DMS 273 (cell line): ENCODE measurements at regions not wholly inside any gene's neighbourhood (a gene's known extent, or its start where the extent isn't known, plus 50 kb on each side); places are given as distances from the start of the nearest gene placed in this dataset.
"Not testable (repeated sequence)": the region's sequence is repeated elsewhere in the genome, so short reads cannot be mapped to it uniquely, and the experiment has no call there.

Experiments used
- DNase-seq: peaks from one replicate; lab custom pipeline; 2025; ENCODE audit not compliant: unreplicated experiment; lab: John Stamatoyannopoulos, UW

DNA sequence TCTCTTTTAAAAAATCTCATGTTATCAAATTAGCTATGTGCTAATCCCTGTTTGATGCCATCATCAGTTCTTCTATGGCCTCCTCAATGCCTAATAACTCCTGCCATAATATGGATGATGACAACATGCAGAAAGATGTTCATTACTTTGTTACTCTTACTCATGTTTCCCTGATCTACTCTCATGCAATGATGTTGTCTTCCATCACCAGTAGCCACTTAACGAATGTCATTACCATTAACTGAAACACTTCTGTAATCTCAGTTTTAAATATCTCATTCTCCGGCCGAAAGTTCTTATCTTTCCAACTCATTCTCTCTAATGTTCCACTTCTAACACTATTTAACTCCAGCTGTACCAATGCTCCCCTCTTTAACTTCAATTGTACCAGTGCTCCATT is 1187.7 kb downstream of the OTOL1 start:
- no peak for DNase-seq

DNA sequence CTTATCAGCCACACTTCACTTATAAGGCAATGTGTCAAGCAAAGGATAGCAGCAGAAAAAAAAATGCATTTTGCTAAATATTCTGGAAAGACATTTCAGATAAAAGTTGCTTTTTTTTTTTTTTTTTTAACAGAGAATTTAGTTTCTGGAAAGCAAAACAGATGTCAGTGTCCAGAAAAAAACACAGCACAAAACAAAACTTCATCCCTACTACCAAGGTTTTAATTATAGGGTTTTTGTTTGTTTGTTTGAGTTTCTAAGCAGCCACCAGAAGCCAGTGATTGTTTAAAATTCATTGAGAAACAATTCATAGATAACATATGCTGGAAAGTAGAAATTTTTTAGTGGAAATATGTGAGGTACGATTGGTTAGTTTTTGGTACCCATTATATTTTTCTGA is 1202.7 kb downstream of the OTOL1 start:
- DNase-seq = peak; percentile 8

DNA sequence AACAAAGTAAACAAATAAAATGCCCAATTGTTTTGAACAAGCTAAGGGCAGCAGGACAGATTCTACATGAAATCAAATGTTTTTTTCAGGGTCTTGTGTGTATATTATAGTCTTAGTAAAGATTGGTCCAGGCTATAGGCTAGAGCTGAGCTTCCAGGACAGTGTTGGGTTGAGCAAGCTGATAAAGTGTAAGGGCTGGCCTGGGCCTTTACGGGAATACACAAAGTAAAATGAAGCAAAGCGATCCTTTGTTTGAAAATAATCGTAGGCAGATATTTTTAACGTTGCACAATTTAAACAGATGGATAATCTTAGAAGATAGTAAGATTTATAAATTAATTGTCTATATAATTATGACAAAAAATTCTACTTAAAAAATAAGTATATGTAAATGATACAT is 1204.6 kb downstream of the OTOL1 start:
- no peak for DNase-seq

DNA sequence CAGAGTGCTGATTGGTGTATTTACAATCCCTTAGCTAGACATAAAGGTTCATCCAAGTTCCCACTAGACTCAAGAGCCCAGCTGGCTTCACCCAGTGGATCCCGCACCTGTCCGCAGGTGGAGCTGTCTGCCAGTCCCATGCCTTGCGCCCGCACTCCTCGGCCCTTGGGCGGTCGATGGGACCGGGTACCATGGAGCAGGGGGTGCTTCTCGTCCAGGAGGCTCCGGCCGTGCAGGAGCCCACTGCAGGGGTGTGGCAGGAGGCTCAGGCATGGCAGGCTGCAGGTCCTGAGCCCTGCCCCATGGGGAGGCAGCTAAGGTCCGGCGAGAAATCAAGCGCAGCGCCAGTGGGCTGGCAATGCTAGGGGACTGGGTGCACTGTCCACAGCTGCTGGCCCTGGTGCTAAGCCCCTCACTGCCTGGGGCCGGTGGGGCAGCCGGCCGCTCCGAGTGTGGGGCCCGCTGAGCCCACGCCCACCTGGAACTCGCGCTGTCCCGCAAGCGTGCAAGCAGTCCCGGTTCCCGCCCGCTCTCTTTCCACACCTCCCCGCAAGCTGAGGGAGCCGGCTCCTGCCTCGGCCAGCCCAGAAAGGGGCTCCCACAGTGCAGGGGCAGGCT is 1206.3 kb downstream of the OTOL1 start:
- no peak for DNase-seq

DNA sequence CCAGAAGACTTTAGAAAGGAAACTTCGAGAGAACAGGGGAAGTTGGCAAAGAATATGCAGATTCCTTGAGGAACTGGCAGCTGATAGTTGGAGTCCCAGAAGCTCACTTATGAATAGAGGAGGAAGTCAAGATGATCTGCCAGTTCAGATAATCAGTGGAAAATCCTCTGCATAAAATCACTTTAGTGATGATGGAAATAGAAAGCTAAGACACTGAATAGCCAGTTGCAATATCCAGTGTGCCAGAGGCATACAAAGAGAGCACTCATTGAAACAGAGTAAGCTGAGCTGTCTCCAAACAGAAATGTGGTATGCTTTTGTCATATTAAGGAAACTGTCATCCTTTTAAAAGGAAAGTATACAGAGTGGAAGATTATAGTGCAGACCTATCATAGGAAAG is 1207.6 kb downstream of the OTOL1 start:
- no peak for DNase-seq

DNA sequence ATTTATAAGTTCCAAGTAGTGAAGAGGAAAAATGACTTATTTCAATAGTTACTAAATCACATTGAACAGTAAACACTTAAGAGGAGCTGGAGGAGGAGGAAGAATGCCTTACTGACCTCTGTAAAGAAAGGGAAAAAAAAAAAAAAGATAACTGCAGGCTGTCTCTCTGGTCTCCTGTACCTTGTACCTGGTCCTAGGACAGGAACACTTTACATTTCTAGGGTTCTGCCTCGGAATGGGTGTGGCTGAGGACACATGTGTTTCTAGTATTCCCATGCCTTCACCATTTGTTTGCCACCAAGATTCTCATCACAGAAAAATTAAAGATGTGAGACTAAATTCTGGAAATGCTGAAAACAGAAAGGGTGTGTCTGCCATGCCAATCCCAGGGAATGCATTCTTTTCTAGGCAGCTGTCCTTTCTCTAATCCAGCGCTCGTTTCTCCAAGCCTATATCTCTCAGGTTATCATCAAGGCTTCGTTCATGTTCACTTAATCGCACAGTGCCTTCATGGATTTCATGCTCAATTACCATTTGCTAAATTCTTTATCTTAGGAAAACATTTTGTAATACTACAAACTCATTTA is 1208.3 kb downstream of the OTOL1 start:
- DNase-seq = no peak

DNA sequence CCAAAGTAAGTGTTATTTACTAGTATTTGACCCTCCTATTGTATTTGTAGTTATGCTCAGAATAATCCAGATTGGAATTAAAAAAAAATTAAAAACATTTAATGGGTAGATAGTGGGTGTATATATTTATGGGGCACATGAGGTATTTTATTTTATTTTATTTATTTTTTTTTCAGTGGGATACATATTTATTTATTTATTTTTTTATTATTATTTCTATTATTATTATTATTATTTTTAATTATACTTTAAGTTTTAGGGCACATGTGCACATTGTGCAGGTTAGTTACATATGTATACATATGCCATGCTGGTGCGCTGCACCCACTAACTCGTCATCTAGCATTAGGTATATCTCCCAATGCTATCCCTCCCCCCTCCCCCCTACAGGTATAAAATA is 1211.8 kb downstream of the OTOL1 start:
- DNase-seq = not testable (repeated sequence)

DNA sequence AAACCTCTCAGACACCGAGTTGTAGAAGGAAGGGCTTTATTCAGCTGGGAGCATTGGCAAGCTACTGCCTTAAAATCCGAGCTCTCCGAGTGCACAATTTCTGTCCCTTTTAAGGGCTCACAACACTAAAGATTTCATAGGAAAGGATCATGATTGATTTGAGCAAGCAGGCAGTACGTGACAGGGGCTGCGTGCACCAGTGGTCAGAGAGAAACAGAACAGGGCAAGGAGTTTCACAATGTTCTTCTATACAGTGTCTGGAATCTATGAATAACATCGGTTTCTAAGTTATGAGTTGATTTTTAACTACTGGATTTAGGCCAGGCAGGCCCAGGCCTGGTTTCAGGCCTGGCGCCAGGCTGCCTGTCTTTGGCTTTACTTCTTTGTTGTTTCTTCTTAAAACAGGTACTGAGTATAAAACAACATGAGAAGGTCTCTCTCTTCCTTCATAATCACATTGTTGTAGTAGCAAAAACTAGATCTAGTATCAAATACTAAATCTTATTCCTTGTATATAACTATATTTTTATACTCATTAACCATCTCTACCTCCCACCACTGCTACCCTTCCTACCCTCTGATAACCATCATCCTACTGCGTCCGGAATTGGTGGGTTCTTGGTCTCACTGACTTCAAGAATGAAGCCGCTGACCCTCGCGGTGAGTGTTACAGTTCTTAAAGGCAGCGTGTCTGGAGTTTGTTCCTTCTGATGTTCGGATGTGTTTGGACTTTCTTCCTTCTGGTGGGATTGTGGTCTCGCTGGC is 1212.5 kb downstream of the OTOL1 start:
- DNase-seq = not testable (repeated sequence)

DNA sequence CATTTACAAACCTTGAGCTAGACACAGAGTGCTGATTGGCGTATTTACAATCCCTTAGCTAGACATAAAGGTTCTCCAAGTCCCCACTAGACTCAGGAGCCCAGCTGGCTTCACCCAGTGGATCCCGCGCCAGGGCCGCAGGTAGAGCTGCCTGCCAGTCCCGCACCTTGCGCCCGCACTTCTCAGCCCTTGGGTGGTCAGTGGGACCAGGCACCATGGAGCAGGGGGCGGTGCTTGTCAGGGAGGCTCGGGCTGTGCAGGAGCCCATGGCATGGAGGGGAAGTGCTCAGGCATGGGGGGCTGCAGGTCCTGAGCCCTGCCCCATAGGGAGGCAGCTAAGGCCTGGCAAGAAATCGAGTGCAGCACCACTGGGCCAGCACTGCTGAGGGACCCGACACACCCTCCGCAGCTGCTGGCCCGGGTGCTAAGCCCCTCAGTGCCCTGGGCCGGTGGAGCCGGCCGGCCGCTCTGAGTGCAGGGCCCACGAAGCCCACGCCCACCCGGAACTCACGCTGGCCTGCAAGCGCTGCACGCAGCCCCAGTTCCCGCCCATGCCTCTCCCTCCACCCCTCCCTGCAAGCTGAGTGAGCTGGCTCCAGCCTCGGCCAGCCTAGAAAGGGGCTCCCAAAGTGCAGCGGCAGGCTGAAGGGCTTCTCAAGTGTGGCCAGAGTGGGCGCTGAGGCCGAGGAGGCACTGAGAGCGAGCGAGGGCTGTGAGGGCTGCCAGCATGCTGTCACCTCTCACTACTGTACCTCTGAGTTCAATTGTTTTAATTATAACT is 1213.9 kb downstream of the OTOL1 start:
- DNase-seq = no peak

DNA sequence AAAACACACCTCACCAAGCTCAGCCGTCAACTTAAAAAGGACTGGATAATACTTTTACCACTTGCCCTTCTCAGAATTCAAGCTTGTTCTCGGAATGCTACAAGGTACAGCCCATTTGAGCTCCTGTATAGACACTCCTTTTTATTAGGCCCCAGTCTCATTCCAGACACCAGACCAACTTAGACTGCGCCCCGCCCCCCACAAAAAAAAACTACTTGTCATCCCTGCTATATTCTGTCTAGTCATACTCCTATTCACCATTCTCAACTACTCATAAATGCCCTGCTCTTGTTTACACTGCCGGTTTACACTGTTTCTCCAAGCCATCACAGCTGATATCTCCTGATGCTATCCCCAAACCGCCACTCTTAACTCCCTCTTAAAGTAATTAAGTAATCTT is 1220.5 kb downstream of the OTOL1 start:
- not testable (repeated sequence) for DNase-seq

DNA sequence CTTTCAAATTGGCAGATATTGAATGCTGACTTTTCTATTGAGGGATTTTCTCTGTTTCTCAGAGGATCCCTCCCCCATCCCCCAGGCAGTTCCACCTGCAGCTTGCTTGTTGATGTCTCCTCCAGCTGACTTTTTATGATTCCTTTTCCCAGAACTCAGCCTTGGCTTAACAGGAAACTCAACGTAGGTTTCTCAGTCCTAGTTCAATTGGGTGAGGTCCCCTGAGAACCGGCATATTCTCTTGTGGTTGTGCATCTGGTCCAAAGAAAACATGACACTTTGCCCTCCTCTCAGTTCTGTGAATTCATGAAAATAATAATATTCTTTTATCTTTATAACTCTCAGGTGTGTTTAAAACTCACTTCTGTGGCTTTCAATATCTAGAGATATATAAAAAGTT is 1222.1 kb downstream of the OTOL1 start:
- no peak for DNase-seq

DNA sequence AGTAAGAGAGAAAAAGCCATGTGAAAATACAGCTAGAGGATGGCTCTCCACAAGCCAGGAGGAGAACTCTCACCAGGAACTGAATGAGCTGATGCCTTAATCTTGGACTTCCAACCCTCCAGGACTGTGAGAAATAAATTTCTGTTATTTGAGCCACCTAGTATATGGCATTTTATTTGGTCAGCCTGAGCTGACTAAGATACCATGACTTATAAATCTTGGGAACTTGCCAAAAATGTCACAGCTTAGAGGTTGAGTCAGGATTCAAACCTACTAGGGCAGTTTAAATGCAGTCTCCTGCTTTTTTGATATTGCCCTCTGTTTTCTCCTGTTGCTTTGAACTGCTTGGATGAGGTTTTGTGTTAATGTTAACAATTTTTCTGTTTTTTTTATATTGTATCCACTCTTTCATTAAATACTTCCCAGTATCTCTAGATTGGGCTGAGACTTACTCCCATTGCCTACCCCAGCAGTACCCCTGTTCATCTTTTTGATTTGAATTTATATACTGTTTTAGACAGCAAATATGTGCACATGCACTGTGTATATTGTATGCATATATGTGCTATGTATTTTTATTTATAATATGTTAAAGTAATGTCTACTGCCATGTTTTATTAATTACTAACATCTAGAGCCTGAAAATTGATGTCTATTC is 1223.2 kb downstream of the OTOL1 start:
- peak; percentile 56 for DNase-seq

DNA sequence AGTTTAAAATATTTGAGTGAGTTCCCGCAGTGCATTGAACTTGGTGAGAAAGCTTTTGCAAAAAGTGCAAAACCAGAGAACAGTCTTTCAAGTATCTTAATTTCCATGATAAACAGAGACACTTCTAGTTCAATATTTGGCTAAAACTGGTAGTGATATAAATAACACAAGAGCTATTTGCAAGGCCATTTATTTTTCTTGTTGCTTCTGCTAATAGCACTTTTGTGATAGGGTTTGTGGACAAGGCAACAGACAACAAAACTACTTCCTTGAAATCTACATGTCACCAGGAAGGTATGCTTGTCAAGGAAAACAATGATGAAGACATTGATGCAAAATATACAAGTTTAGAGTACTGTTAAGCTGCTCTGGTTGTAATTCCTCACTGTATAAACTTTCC is 1225.1 kb downstream of the OTOL1 start:
- DNase-seq = no peak

DNA sequence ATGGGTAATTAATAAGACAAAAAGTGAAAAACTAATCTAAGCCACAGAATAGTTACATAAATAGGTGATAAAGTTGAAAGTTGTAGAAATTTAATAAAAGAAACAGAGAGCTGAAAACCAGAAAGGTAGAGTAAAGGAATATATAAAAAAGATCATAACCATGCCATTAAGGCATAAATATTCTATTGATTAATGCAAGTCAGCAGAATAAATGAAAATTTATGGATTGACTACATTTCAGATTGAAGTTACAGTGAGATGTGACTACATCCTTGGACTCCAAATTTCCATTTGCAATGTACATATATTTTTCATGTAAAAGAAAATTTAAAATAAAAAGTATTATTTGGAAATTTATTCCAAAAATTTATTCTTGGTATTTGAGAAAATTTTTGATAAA is 1225.7 kb downstream of the OTOL1 start:
- DNase-seq = no peak

DNA sequence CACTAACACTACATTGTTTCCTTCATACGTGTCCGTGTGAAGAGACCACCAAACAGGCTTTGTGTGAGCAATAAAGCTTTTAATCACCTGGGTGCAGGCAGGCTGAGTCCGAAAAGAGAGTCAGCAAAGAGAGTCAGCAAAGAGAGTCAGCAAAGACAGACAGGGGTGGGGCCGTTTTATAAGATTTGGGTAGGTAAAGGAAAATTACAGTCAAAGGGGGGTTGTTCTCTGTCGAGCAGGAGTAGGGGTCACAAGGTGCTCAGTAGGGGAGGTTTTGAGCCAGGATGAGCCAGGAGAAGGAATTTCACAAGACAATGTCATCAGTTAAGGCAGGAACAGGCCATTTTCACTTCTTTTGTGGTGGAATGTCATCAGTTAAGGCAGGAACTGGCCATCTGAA is 1226.2 kb downstream of the OTOL1 start:
- DNase-seq = not testable (repeated sequence)

DNA sequence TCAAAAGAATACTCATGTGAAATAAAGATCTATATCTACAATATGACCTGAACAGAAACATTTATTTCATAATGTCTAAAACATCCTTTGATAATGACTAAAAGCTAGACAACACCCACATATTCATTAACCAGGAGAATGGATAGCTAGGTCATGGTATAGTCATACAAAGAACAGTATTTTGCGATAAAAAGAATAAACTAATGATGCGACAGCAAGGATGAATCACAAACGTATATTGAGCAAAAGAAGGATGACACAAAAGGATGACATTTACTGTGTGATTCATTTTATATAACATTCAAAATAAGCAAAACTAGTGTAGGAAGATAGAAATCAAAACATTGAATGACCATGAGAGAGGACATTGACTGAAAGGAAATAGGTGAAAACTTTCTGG is 1233.1 kb downstream of the OTOL1 start:
- no peak for DNase-seq

DNA sequence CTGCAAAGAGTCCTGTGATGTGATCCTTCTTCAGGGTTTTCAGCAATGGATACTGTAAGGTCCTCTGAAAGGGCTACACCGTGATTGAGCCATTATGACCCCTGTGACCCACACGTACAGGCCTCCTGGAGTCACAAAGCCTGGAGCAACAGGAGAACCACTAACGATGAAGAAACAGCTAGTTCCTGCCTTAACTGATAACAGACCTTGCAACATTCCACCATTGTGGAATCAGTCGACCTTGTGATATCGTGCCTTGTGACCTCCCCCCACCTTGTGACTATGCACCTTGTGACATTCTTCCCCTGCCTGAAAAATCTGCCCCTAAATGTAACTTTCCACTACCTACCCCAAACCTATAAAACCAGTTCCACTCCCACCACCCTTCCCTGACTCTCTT is 1235.4 kb downstream of the OTOL1 start:
- not testable (repeated sequence) for DNase-seq

DNA sequence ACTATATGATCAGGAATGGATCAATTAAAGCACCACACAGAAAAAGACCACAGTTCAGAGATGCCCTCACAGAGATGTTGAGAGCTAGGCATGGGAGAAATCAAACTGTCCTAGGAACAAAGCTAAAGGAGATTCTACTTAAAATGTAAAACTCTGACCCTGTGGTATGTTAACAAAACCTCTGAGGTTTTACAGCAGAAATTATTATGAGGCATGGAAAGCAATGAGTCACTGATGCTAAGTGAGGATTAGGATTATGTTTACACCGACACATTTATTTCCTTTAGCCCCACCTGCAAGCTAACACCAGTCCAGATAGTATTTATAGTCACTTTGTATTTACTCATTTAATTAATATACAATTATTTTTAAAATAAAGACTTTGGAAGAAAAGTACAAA is 1242.2 kb downstream of the OTOL1 start:
- DNase-seq = no peak

DNA sequence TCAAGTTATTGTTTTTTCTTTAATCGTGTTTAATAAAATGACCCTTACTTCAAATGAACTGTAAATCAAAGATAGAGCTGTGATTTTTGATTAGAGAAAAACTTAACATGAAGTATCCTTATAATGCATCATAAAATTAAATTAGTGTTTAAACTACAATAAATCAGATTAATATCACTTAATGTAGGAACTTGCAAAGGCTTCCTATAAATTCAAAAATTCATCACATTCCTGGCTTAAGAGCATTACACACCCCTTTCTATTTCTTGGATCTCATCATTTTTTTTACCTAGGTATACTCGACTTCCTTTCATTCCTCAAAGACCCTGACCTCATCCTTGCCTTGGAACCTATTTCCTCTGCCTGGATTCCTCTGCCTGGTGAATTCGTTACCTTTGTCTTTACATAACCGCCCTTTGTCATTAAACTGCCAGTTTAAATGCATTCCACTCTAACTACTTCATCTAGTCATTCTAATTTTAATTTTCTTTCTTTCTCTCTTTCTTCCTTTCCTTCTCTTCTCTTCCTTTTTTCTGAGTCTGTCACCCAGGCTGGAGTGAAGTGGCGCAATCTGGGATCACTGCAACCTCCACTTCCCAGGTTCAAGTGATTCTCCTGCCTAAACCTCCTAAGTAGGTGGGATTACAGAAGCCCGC is 1244.5 kb downstream of the OTOL1 start:
- no peak for DNase-seq

DNA sequence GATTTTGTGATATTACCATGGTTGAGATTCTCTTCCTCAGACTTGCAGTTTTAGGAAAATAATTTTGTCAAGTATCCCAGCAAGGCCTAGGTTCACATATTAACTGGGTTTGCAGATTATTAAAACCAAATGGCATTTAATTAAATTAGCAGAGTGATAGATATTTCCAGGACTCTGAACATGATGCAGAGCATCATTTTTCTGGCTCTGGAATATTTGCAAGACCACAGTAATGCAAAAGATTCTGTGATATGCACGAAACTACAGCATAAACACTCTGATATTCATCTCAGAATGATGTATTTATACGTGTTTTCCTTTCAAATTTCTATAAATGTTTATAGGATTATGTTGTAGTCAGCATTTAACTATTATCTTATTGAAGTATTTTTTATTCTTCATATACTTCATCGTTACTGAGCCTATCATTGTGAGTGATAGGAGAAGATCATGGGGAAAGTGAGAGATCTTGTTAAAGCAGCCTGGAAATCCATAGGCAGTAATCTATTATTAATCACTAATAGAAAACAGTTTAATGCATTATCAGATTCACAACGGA is 1245.6 kb downstream of the OTOL1 start:
- no peak for DNase-seq
